ENCODE measurements at regions not wholly inside any gene's neighbourhood (a gene's known extent, or its start where the extent isn't known, plus 50 kb on each side); places are given as distances from the start of the nearest gene placed in this dataset.
"Not testable (repeated sequence)": the region's sequence is repeated elsewhere in the genome, so short reads cannot be mapped to it uniquely, and the experiment has no call there.

GRCh38 chr7:66438703-66439405, 189.8 kb upstream of the KCTD7 start:
- not testable (repeated sequence) for TF ChIP-seq CTCF, POLR2A (IDR thresholded peaks at IDR 0.05)
